ENCODE measurements at regions not wholly inside any gene's neighbourhood (a gene's known extent, or its start where the extent isn't known, plus 50 kb on each side); places are given as distances from the start of the nearest gene placed in this dataset.

- DNase-seq: no peak
- no peak overlapping the region for H3K27ac ChIP-seq
- no peaks in the 10 kb centered on the region for H3K9me3 ChIP-seq
- TF ChIP-seq POLR2AphosphoS5 (IDR thresholded peaks at IDR 0.05): no peak
- TF ChIP-seq EP300 (IDR thresholded peaks at IDR 0.05): no peak
- 63 to 90% (median 79%) methylated on average over 2 of the region's 2 CpGs for WGBS, 5 donors
- H3K36me3 ChIP-seq: no peaks in the 10 kb centered on the region
- intact Hi-C loops (cut with DNase I; ENCODE audit: low total_unique reads): no loop called here
- no peaks in the 10 kb centered on the region for H3K27me3 ChIP-seq
- H3K4me1 ChIP-seq: peaks cover 0 to 12% (median 0%) of the 10 kb centered on the region in 4 donors
- no peak overlapping the region for H3K4me3 ChIP-seq
These were observed 124.9 kb downstream of the RTL3 start for GRCh38 chrX:78534221-78534620.

- H3K36me3 ChIP-seq: no peaks in the 10 kb centered on the region
- H3K9me3 ChIP-seq: no peaks in the 10 kb centered on the region
- intact Hi-C loops (cut with DNase I; ENCODE audit: low total_unique reads): no loop called here
- H3K27ac ChIP-seq: no peak overlapping the region
- peaks cover 0 to 12% (median 0%) of the 10 kb centered on the region in 4 donors for H3K4me1 ChIP-seq
- TF ChIP-seq CTCF (IDR thresholded peaks at IDR 0.05) (no peak), POLR2AphosphoS5 (IDR thresholded peaks at IDR 0.05) (no peak), POLR2A (IDR thresholded peaks at IDR 0.05) (no peak), EP300 (IDR thresholded peaks at IDR 0.05) (no peak)
- no peaks in the 10 kb centered on the region for H3K27me3 ChIP-seq
- H3K4me3 ChIP-seq: no peak overlapping the region
- no peak for DNase-seq
These were observed 126.8 kb downstream of the RTL3 start for GRCh38 chrX:78532363-78532762.

- WGBS, 5 donors: 46 to 85% (median 67%) methylated on average over 1 of the region's 1 CpG
- intact Hi-C loops (cut with DNase I; ENCODE audit: low total_unique reads): no loop called here
These were observed 131.3 kb downstream of the RTL3 start for GRCh38 chrX:78527818-78528217.

GRCh38 chrX:78527263-78527662, 131.9 kb downstream of the RTL3 start:
- Histone ChIP-seq H3K9me3 (no peaks in the 10 kb centered on the region), H3K4me1 (peaks cover 0 to 10% (median 0%) of the 10 kb centered on the region in 4 donors), H3K4me3 (no peak overlapping the region), H3K36me3 (no peaks in the 10 kb centered on the region), H3K27ac (no peak overlapping the region), H3K27me3 (no peaks in the 10 kb centered on the region)
- TF ChIP-seq POLR2A (IDR thresholded peaks at IDR 0.05) (no peak), CTCF (IDR thresholded peaks at IDR 0.05) (no peak), POLR2AphosphoS5 (IDR thresholded peaks at IDR 0.05) (no peak), EP300 (IDR thresholded peaks at IDR 0.05) (no peak)
- no peak for DNase-seq
- 66 to 84% (median 69%) methylated on average over 1 of the region's 1 CpG for WGBS, 5 donors
- intact Hi-C loops (cut with DNase I; ENCODE audit: low total_unique reads): no loop called here

More at GRCh38 chrX:78527818-78528217, 131.3 kb downstream of the RTL3 start:
- no peak for DNase-seq
- Histone ChIP-seq H3K27ac (no peak overlapping the region), H3K9me3 (no peaks in the 10 kb centered on the region), H3K27me3 (no peaks in the 10 kb centered on the region), H3K4me3 (no peak overlapping the region), H3K4me1 (peaks cover 0 to 12% (median 0%) of the 10 kb centered on the region in 4 donors), H3K36me3 (no peaks in the 10 kb centered on the region)
- TF ChIP-seq CTCF (IDR thresholded peaks at IDR 0.05) (no peak), POLR2A (IDR thresholded peaks at IDR 0.05) (no peak), POLR2AphosphoS5 (IDR thresholded peaks at IDR 0.05) (no peak), EP300 (IDR thresholded peaks at IDR 0.05) (no peak)

GRCh38 chrX:78522601-78523000, 136.5 kb downstream of the RTL3 start:
- Histone ChIP-seq H3K4me1 (no peaks in the 10 kb centered on the region), H3K27me3 (no peaks in the 10 kb centered on the region), H3K9me3 (no peaks in the 10 kb centered on the region), H3K4me3 (no peak overlapping the region), H3K36me3 (no peaks in the 10 kb centered on the region), H3K27ac (no peak overlapping the region)
- intact Hi-C loops (cut with DNase I; ENCODE audit: low total_unique reads): no loop called here
- 62 to 82% (median 73%) methylated on average over 2 of the region's 2 CpGs for WGBS, 5 donors
- no peak for TF ChIP-seq POLR2A (IDR thresholded peaks at IDR 0.05)
- no peak for TF ChIP-seq CTCF (IDR thresholded peaks at IDR 0.05)
- no peak for TF ChIP-seq EP300 (IDR thresholded peaks at IDR 0.05)
- no peak for TF ChIP-seq POLR2AphosphoS5 (IDR thresholded peaks at IDR 0.05)
- no peak for DNase-seq
